ENCODE measurements at regions not wholly inside any gene's neighbourhood (a gene's known extent, or its start where the extent isn't known, plus 50 kb on each side); places are given as distances from the start of the nearest gene placed in this dataset.
"Not testable (repeated sequence)": the region's sequence is repeated elsewhere in the genome, so short reads cannot be mapped to it uniquely, and the experiment has no call there.

GRCh38 chr1:198950036-198950435, 311.2 kb downstream of the PTPRC start:
- Histone ChIP-seq H3K4me3 (no peak overlapping the region), H3K27ac (no peak overlapping the region)

DNA sequence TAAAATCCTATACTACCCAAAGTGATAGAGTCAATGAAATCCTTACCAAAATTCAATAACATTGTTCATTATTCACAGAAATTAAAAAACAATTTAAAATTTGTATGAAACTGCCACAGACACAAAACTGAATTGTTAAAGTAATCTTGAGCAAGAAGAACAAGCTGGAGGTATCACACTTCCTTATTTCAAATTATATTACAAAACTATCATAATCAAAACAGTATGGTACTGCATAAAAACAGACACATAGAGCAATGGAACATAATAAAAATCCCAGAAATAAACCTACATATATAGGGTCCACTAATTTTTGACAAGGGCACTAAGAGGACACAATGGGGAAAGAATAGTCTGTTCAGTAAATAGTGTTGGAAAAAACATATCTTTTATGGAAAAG, 316.2 kb downstream of the PTPRC start:
- no peak overlapping the region for H3K27ac ChIP-seq
- H3K4me3 ChIP-seq = no peak overlapping the region

DNA sequence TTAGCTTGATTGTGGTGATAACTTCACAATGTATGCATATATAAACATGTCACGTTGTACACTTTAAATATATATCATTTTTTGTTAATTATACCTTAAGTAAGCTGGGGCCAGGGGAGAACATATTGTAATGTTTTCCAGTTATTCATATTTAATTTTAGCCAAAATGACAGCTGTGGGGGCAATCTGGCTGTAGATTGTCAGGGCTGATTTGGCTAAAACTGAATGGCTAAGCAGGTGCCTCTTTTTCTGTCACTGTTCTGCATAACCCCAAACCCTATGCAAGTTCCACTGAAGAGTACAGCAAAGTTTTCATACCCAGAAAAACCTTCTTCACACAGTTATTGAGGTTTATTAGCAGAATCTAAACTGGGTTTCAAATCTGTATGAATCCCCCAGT, 318.2 kb downstream of the PTPRC start:
- H3K27ac ChIP-seq = no peak overlapping the region
- H3K4me3 ChIP-seq = no peak overlapping the region

DNA sequence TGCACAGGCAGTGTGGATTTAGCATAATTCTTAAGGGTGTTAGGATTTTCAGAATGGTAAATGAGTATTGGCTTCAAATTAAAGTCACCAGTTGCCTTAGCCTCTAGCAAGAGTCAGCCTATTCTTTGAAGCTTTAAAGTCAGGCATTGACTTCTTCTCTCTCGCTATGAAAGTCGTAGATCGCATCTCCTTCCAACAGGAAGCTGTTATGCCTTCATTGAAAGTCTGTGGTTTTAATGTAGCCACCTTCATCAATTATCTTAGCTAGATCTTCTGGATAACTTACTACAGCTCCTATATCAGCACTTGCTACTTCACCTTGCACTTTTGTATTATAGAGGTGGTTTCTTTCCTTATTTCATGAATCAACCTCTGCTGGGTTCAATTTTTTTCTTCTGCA, 320.2 kb downstream of the PTPRC start:
- Histone ChIP-seq H3K4me3 (no peak overlapping the region), H3K27ac (no peak overlapping the region)

GRCh38 chr1:198959676-198960075, 320.8 kb downstream of the PTPRC start:
- no peak overlapping the region for H3K4me3 ChIP-seq
- H3K27ac ChIP-seq = no peak overlapping the region

- not testable (repeated sequence) for H3K4me3 ChIP-seq, H3K27ac ChIP-seq
These were observed 325.0 kb downstream of the PTPRC start for GRCh38 chr1:198963796-198964195.

- no peak overlapping the region for H3K4me3 ChIP-seq
- no peak overlapping the region for H3K27ac ChIP-seq
These were observed 327.7 kb downstream of the PTPRC start for GRCh38 chr1:198966519-198966918.

- Histone ChIP-seq H3K27ac (no peak overlapping the region), H3K4me3 (no peak overlapping the region)
These were observed 328.7 kb downstream of the PTPRC start for GRCh38 chr1:198967566-198967965.

DNA sequence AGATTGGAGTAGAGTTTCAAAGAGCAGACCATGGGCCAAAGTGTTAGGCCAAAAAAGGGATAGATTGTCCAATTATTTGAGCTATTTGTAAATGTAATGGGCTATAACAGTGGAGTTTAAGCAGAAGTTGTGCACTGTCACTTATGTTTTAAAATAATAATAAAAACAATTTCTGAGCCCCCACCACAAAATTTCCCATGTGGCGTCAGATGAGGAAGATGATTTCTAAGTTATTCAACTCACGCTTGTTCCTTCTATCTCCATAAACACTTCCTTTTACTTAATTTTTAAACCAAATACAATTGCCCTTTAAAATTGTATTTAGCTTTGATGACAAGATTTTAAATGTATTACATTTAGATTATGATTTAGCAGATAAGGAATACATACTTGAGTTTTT, 330.0 kb downstream of the PTPRC start:
- no peak overlapping the region for H3K27ac ChIP-seq

DNA sequence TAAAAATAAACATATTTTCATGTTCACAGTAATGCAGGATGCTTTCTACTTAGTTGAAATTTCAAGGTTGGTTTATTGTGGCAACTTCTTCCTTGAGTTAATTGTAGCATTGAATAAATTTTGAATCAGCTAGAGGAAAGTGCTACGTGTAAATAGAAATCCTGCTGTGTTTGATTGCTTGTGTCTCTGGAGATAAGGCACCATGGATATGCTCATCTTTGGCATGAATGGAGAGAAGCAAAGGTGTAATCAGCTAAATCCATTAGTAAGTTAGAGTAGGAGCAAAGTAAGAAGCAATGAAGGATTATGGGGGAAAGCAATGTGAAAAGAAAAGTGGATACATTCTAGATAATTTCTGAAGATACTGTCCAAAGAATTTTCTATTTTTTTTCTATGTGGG, 331.1 kb downstream of the PTPRC start:
- no peak overlapping the region for H3K27ac ChIP-seq

More for the DNA sequence above, 330.0 kb downstream of the PTPRC start:
- H3K4me3 ChIP-seq = no peak overlapping the region

DNA sequence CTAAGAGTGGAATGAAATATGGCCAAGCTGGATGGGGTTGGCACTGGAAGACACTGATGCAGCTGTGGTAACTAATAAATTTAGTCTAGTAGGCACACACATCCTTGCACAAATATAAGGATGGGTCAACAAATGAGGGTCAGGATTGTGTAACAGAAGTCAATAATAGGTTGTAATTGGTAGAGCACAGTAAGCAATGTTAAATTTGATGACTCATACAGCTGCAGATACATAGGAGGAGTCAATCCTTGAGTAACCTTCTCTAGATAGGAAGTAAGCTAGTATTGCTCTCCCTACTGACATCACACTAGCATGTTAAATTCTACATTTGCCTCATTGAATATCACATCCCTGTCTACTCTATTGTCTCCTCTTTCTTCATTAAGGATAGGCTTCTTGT, 332.1 kb downstream of the PTPRC start:
- no peak overlapping the region for H3K27ac ChIP-seq
- no peak overlapping the region for H3K4me3 ChIP-seq

More for the DNA sequence above, 331.1 kb downstream of the PTPRC start:
- no peak overlapping the region for H3K4me3 ChIP-seq

DNA sequence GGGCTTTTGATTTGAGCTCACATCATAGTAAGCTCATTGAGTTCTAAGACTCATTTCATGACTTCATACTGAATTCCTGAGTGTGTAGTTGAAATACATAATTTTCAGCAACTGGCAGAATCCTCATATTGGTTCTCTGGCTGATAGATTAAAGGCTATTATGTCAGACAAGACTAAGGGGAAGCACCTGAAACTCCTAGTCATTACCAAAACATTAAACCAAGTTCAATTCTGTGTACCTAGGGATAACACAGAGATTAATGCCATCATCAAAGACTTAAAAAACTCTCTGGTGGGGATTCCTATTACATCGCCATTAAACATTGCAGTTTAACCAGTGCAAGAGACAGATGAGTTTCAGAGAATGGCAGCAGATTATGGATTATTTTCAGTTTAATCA, 339.1 kb downstream of the PTPRC start:
- Histone ChIP-seq H3K27ac (no peak overlapping the region), H3K4me3 (no peak overlapping the region)

- Histone ChIP-seq H3K27ac (no peak overlapping the region), H3K4me3 (no peak overlapping the region)
These were observed 339.7 kb downstream of the PTPRC start for GRCh38 chr1:198978523-198978922.

DNA sequence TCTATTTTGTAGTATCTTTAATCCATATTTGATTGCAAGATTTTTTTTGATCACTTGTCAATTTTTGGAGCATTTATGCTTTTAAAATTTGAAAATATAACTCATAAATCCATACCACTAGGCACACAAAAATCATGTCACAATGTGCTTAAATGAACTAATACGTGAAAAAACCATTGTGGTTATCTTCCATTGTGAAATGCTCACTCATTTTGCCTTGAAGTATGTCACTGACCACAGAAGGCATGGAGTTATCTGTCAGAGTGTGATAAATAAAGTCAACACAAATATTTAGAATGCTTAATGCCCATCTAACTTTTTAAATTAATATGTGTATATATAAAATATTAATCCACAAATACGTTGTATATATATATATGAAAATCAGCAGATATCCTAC, 347.2 kb downstream of the PTPRC start:
- no peak overlapping the region for H3K4me3 ChIP-seq
- H3K27ac ChIP-seq = no peak overlapping the region

- Histone ChIP-seq H3K4me3 (no peak overlapping the region), H3K27ac (no peak overlapping the region)
These were observed 347.6 kb downstream of the PTPRC start for GRCh38 chr1:198986442-198986841.

- Histone ChIP-seq H3K4me3 (no peak overlapping the region), H3K27ac (no peak overlapping the region)
These were observed 363.8 kb downstream of the PTPRC start for GRCh38 chr1:199002661-199003060.

DNA sequence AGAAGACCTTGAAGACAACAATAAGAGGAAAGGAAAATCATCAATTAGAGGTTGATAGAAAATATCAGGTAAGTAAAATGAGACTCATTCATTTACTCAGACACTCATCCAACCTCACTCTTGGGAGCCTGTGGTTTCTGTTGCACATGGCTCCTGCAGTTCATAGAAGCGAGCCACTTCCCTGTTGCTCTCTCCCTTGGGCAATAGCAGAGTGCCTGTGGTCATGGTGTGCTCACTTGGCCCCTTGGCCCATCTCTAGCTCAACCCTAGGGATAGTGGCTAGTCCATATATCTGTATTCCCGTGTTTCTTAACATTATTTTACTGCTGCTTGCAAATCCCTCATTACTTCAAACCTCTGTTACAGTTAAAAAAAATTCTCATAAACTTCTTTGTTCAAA, 368.6 kb downstream of the PTPRC start:
- no peak overlapping the region for H3K27ac ChIP-seq
- H3K4me3 ChIP-seq = no peak overlapping the region

- H3K27ac ChIP-seq = no peak overlapping the region
- no peak overlapping the region for H3K4me3 ChIP-seq
These were observed 370.6 kb downstream of the PTPRC start for GRCh38 chr1:199009447-199009846.

- Histone ChIP-seq H3K4me3 (no peak overlapping the region), H3K27ac (no peak overlapping the region)
These were observed 371.7 kb downstream of the PTPRC start for GRCh38 chr1:199010492-199010891.

- Histone ChIP-seq H3K4me3 (no peak overlapping the region), H3K27ac (no peak overlapping the region)
These were observed 372.1 kb downstream of the PTPRC start for GRCh38 chr1:199010933-199011332.

GRCh38 chr1:199015799-199016198, 377.0 kb downstream of the PTPRC start:
- no peak overlapping the region for H3K27ac ChIP-seq
- no peak overlapping the region for H3K4me3 ChIP-seq

GRCh38 chr1:199018471-199019135, 379.8 kb downstream of the PTPRC start:
- no peak overlapping the region for H3K4me3 ChIP-seq
- no peak overlapping the region for H3K27ac ChIP-seq
